GM23338 (cell line): ENCODE measurements at regions not wholly inside any gene's neighbourhood (a gene's known extent, or its start where the extent isn't known, plus 50 kb on each side); places are given as distances from the start of the nearest gene placed in this dataset.

Experiments used
- ATAC-seq: fragments of 200-7000 bp; cut with Tn5 transposase; 3 replicates; pipeline ENCODE4 v1.9.1; 2020
- DNase-seq: peaks from one replicate; pipeline ENCODE4 v3.0.0-alpha.2; 2015; ENCODE audit warnings: low spot score
- H2AFZ ChIP-seq: fragments of 200-600 bp; sonication (generic); 2 replicates; pipeline ENCODE4 v1.8.0; 2016; ENCODE audit warnings: antibody characterized with exemption, mild to moderate bottlenecking, moderate library complexity
- H3F3A ChIP-seq: fragments of 200-600 bp; sonication (generic); replicated peaks from 2 replicates; pipeline ENCODE4 v1.8.0; 2017; ENCODE audit warnings: antibody characterized with exemption, mixed run types, low read depth
- H3K27ac ChIP-seq: fragments of 200-600 bp; sonication (generic); 2 replicates; pipeline ENCODE4 v1.6.1; 2016; ENCODE audit warnings: low read depth
- H3K27me3 ChIP-seq: fragments of 200-600 bp; sonication (generic); 2 replicates; pipeline ENCODE4 v1.8.0; 2016; ENCODE audit warnings: mild to moderate bottlenecking, mixed run types, moderate library complexity; ENCODE audit not compliant: insufficient read depth
- H3K36me3 ChIP-seq: fragments of 200-600 bp; sonication (generic); 2 replicates; pipeline ENCODE4 v1.8.0; 2016; ENCODE audit warnings: mild to moderate bottlenecking; ENCODE audit not compliant: insufficient read depth
- H3K4me1 ChIP-seq: fragments of 200-600 bp; sonication (generic); 2 replicates; pipeline ENCODE4 v1.8.0; 2016; ENCODE audit warnings: mild to moderate bottlenecking, moderate library complexity; ENCODE audit not compliant: insufficient read depth
- H3K4me2 ChIP-seq: fragments of 200-600 bp; sonication (generic); 2 replicates; pipeline ENCODE4 v1.7.1; 2017; ENCODE audit warnings: mixed run types
- H3K4me3 ChIP-seq: fragments of 200-600 bp; sonication (generic); 2 replicates; pipeline ENCODE4 v1.6.1; 2016; ENCODE audit warnings: mixed run types
- H3K79me2 ChIP-seq: fragments of 200-600 bp; sonication (generic); replicated peaks from 2 replicates; pipeline ENCODE4 v1.8.0; 2017; ENCODE audit warnings: mild to moderate bottlenecking; ENCODE audit not compliant: insufficient read depth
- H3K9me2 ChIP-seq: fragments of 200-600 bp; sonication (generic); 2 replicates; pipeline ENCODE4 v1.8.0; 2017; ENCODE audit not compliant: insufficient read depth
- H4K20me1 ChIP-seq: fragments of 200-600 bp; sonication (generic); replicated peaks from 2 replicates; pipeline ENCODE4 v1.8.0; 2017; ENCODE audit warnings: mild to moderate bottlenecking; ENCODE audit not compliant: insufficient read depth
- H3K27ac Mint-ChIP-seq: 2 replicates; pipeline ENCODE4 v1.8.0; 2020; ENCODE audit warnings: inconsistent platforms, mild to moderate bottlenecking, moderate library complexity, mixed read lengths
- H3K27me3 Mint-ChIP-seq: 3 replicates; pipeline ENCODE4 v1.8.0; 2022; ENCODE audit warnings: low read depth, mild to moderate bottlenecking, moderate library complexity, mixed read lengths, inconsistent platforms; ENCODE audit not compliant: insufficient read depth, poor library complexity
- H3K36me3 Mint-ChIP-seq: 3 replicates; pipeline ENCODE4 v1.8.0; 2021; ENCODE audit warnings: low read depth, mild to moderate bottlenecking, inconsistent platforms, moderate library complexity, mixed read lengths
- H3K4me1 Mint-ChIP-seq: 3 replicates; pipeline ENCODE4 v1.8.0; 2020; ENCODE audit warnings: mild to moderate bottlenecking, inconsistent platforms, mixed read lengths
- H3K4me3 Mint-ChIP-seq: 3 replicates; pipeline ENCODE4 v1.8.0; 2021; ENCODE audit warnings: moderate library complexity, mild to moderate bottlenecking, inconsistent platforms, mixed read lengths
- H3K9me3 Mint-ChIP-seq: 3 replicates; pipeline ENCODE4 v1.8.0; 2020; ENCODE audit warnings: moderate library complexity, mild to moderate bottlenecking, inconsistent platforms, mixed read lengths
- EZH2 ChIP-seq: fragments of 200-600 bp; sonication (generic); IDR thresholded peaks from one replicate; pipeline ENCODE4 v1.8.0; 2017; ENCODE audit warnings: antibody characterized with exemption, mild to moderate bottlenecking, low read depth; ENCODE audit not compliant: unreplicated experiment
- EZH2phosphoT487 ChIP-seq: fragments of 200-600 bp; sonication (generic); IDR thresholded peaks from one replicate; pipeline ENCODE4 v1.8.1; 2018; ENCODE audit warnings: antibody characterized with exemption; ENCODE audit not compliant: unreplicated experiment
- NANOG ChIP-seq: IDR thresholded peaks from 2 replicates; pipeline ENCODE4 v1.6.1; 2016; ENCODE audit warnings: antibody characterized with exemption, borderline replicate concordance
- POLR2AphosphoS5 ChIP-seq: IDR thresholded peaks from 2 replicates; pipeline ENCODE4 v1.6.1; 2016; ENCODE audit warnings: antibody characterized with exemption, low read depth
- STAT1 ChIP-seq: IDR thresholded peaks from one replicate; pipeline ENCODE4 v1.6.1; 2016; ENCODE audit warnings: antibody characterized with exemption; ENCODE audit not compliant: unreplicated experiment
- ZNF114 ChIP-seq: fragments of 250-450 bp; sonication (Bioruptor Pico); IDR thresholded peaks from 2 replicates; pipeline ENCODE4 v1.5.0; 2020; ENCODE audit warnings: mild to moderate bottlenecking, moderate library complexity
- ZNF331 ChIP-seq: fragments of 250-450 bp; sonication (Bioruptor Pico); IDR thresholded peaks from 2 replicates; pipeline ENCODE4 v1.5.0; 2020; ENCODE audit warnings: low read depth, mild to moderate bottlenecking, moderate library complexity
- TF ChIP-seq, protein P1 (sequence below), 2 experiments: fragments of 200-600 bp in 1 of 2; sonication (generic) in 1 of 2; conservative IDR thresholded peaks; 2 replicates each; pipeline versions ENCODE4 v1.5.1 to v1.6.1; 2016 to 2017; ENCODE audit warnings: antibody characterized with exemption in 2 of 2, low read depth in 2 of 2, mild to moderate bottlenecking in 2 of 2, moderate library complexity in 1 of 2
- TF ChIP-seq, protein P2 (sequence below): IDR thresholded peaks from one replicate; pipeline ENCODE4 v1.6.1; 2018; ENCODE audit warnings: antibody characterized with exemption; ENCODE audit not compliant: unreplicated experiment

DNA sequence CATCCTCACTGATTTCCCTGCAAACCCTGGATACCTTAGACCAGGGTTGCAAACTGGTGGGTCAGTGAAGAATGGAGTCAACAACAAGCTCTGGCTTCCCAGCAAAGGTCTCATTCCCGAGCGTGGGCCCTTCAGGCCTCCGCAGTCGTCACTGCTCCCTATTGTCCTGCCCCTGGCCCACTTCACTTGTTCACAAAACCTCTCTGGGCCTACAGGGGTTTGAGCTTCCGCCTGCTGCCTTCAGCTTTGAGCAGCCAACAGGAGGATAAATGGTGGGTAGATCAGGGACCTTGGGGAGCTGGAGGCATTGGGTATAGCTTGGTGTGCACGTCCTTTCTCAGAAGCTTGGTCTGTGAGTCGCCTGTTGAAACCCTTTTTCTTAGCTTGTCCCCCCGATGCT, 148.8 kb downstream of the KATNIP start:
- H3K27me3 ChIP-seq, result no peaks in the 10 kb centered on the region
- no peak overlapping the region for H3K27ac ChIP-seq
- H3K9me2 ChIP-seq, result no peaks in the 10 kb centered on the region
- H4K20me1 ChIP-seq, result no peaks in the 10 kb centered on the region
- no peak for ATAC-seq
- Mint-ChIP-seq H3K9me3 (no peaks in the 10 kb centered on the region; the same call in 2 of the 3 replicates), H3K36me3 (no peaks in the 10 kb centered on the region), H3K27ac (no peak overlapping the region), H3K4me1 (peaks cover 29% of the 10 kb centered on the region), H3K4me3 (no peak overlapping the region), H3K27me3 (no peaks in the 10 kb centered on the region)
- no peak overlapping the region for H2AFZ ChIP-seq
- TF ChIP-seq ZNF114 (CRISPR knock-in tag) (no peak), ZNF331 (CRISPR knock-in tag) (no peak), EZH2phosphoT487 (no peak), POLR2AphosphoS5 (no peak)
- TF ChIP-seq, protein P1, sequence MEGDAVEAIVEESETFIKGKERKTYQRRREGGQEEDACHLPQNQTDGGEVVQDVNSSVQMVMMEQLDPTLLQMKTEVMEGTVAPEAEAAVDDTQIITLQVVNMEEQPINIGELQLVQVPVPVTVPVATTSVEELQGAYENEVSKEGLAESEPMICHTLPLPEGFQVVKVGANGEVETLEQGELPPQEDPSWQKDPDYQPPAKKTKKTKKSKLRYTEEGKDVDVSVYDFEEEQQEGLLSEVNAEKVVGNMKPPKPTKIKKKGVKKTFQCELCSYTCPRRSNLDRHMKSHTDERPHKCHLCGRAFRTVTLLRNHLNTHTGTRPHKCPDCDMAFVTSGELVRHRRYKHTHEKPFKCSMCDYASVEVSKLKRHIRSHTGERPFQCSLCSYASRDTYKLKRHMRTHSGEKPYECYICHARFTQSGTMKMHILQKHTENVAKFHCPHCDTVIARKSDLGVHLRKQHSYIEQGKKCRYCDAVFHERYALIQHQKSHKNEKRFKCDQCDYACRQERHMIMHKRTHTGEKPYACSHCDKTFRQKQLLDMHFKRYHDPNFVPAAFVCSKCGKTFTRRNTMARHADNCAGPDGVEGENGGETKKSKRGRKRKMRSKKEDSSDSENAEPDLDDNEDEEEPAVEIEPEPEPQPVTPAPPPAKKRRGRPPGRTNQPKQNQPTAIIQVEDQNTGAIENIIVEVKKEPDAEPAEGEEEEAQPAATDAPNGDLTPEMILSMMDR (conservative IDR thresholded peaks at IDR 0.05; ENCODE audit: low read depth in 2 of 2), result no peak
- H3F3A ChIP-seq, result no peaks in the 10 kb centered on the region
- H3K4me3 ChIP-seq, result no peak overlapping the region
- no peaks in the 10 kb centered on the region; the same call in 1 of the 2 replicates for H3K4me1 ChIP-seq
- H3K4me2 ChIP-seq, result no peak overlapping the region
- no peak for DNase-seq
- H3K79me2 ChIP-seq, result no peaks in the 10 kb centered on the region
- H3K36me3 ChIP-seq, result no peaks in the 10 kb centered on the region

DNA sequence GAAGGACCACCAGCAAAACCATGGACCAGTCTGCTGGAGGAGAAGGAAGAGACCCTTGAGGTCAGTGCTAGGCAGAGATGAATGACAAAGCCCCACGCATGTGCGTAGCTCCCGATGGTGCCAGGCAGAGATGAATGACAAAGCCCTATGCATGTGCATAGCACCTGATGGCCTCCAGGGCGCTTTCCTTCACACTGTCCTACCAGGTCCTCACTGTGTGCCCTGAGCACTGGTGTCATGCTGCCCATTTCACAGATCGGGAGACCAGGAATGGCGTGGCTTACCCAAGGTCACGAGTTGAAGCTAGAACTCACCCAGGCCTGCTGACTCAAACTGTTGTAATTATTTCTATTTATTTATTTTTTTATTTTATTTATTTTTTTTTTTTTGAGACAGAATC, 149.6 kb downstream of the KATNIP start:
- TF ChIP-seq NANOG (no peak), ZNF114 (CRISPR knock-in tag) (no peak), STAT1 (no peak), ZNF331 (CRISPR knock-in tag) (no peak), EZH2phosphoT487 (no peak), EZH2 (no peak), POLR2AphosphoS5 (no peak)
- TF ChIP-seq, protein P2, sequence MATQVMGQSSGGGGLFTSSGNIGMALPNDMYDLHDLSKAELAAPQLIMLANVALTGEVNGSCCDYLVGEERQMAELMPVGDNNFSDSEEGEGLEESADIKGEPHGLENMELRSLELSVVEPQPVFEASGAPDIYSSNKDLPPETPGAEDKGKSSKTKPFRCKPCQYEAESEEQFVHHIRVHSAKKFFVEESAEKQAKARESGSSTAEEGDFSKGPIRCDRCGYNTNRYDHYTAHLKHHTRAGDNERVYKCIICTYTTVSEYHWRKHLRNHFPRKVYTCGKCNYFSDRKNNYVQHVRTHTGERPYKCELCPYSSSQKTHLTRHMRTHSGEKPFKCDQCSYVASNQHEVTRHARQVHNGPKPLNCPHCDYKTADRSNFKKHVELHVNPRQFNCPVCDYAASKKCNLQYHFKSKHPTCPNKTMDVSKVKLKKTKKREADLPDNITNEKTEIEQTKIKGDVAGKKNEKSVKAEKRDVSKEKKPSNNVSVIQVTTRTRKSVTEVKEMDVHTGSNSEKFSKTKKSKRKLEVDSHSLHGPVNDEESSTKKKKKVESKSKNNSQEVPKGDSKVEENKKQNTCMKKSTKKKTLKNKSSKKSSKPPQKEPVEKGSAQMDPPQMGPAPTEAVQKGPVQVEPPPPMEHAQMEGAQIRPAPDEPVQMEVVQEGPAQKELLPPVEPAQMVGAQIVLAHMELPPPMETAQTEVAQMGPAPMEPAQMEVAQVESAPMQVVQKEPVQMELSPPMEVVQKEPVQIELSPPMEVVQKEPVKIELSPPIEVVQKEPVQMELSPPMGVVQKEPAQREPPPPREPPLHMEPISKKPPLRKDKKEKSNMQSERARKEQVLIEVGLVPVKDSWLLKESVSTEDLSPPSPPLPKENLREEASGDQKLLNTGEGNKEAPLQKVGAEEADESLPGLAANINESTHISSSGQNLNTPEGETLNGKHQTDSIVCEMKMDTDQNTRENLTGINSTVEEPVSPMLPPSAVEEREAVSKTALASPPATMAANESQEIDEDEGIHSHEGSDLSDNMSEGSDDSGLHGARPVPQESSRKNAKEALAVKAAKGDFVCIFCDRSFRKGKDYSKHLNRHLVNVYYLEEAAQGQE, result no peak
- peaks cover 31% of the 10 kb centered on the region for H3K4me1 Mint-ChIP-seq
- Histone ChIP-seq H3K36me3 (no peaks in the 10 kb centered on the region), H3K9me2 (no peaks in the 10 kb centered on the region), H2AFZ (no peak overlapping the region), H3K4me3 (no peak overlapping the region), H4K20me1 (no peaks in the 10 kb centered on the region), H3K4me1 (no peaks in the 10 kb centered on the region; the same call in 1 of the 2 replicates), H3K4me2 (no peak overlapping the region), H3K79me2 (no peaks in the 10 kb centered on the region), H3K27ac (no peak overlapping the region), H3K27me3 (no peaks in the 10 kb centered on the region), H3F3A (no peaks in the 10 kb centered on the region)
- no peak overlapping the region for H3K4me3 Mint-ChIP-seq
- H3K9me3 Mint-ChIP-seq, result no peaks in the 10 kb centered on the region; the same call in 2 of the 3 replicates
- no peaks in the 10 kb centered on the region for H3K27me3 Mint-ChIP-seq
- no peak for DNase-seq
- no peaks in the 10 kb centered on the region for H3K36me3 Mint-ChIP-seq
- ATAC-seq, result peak; percentile 26
- no peak overlapping the region for H3K27ac Mint-ChIP-seq
